OCI-LY1 (cell line): ENCODE measurements at regions not wholly inside any gene's neighbourhood (a gene's known extent, or its start where the extent isn't known, plus 50 kb on each side); places are given as distances from the start of the nearest gene placed in this dataset.

Source experiments
- CTCF ChIP-seq: fragments of 200-600 bp; sonication (generic), shearing (Covaris generic); IDR thresholded peaks from 2 replicates; pipeline ENCODE4 v1.5.1; 2017; ENCODE audit warnings: mild to moderate bottlenecking, antibody characterized with exemption, low read length, moderate library complexity, mixed read lengths
- EZH2 ChIP-seq: fragments of 200-600 bp; sonication (generic), shearing (Covaris generic); IDR thresholded peaks from 2 replicates; pipeline ENCODE4 v1.8.0; 2017; ENCODE audit warnings: borderline replicate concordance, mixed run types, mild to moderate bottlenecking, antibody characterized with exemption, low read length, moderate library complexity, mixed read lengths

- TF ChIP-seq CTCF (no peak), EZH2 (no peak)
Observed at GRCh38 chr10:2097937-2098336, 360.6 kb upstream of the ADARB2 start.
